NCI-H82 treated with DMSO at 0.1 percent for 48 hours (cell line): ENCODE measurements at regions not wholly inside any gene's neighbourhood (a gene's known extent, or its start where the extent isn't known, plus 50 kb on each side); places are given as distances from the start of the nearest gene placed in this dataset.
"Not testable (repeated sequence)": the region's sequence is repeated elsewhere in the genome, so short reads cannot be mapped to it uniquely, and the experiment has no call there.

Experiments
- DNase-seq: peaks from one replicate; lab custom pipeline; 2025; ENCODE audit not compliant: unreplicated experiment; lab: John Stamatoyannopoulos, UW

DNA sequence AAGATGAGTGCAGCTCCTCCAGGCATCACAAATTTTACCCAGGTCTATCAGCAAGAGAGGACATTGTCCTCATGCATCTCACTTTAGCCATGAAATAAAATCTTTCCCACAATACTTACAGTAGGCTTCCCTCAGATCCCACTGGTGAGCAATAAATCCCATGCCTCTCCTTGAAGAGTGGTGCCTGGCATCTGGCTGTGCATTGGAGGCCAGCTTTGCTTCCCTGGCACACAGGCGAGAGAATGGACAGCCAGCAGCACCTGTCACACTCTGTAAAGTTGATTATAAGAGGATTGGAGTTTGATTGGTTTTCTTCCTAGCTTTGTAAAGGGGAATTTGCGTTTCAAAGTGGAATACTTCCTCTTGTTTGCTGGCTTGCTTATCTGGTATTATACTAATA, 1153.9 kb downstream of the AACS start:
- no peak for DNase-seq

DNA sequence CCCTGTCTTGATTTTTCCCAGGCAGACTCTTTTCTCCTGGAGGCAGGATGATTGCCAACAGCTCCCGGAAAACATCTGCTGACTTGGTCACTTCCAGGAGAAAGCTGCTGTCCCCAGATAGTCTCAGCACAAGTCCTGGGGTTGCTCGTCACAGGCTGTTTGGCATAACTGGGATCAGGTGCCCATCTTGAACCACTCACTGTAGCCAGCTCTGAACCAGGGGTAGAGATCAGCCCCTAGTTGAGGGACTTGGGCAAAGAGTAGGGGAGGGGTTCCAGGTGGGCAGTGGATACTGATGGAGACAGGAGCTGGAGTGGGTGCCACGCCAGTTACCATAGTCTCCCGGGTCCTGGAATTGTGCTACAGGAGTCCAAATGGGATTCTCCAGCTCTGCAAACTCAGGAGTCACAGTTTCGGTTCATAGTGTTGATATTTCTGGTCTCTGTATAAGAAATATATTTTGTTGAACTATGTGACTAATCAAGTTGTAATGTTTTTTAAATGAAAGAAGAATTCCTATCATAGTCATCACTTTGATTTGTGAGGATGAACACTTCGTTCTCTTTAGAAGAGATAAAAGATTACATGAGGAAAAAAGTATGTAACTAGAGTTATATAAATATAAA, 1154.5 kb downstream of the AACS start:
- DNase-seq: no peak

DNA sequence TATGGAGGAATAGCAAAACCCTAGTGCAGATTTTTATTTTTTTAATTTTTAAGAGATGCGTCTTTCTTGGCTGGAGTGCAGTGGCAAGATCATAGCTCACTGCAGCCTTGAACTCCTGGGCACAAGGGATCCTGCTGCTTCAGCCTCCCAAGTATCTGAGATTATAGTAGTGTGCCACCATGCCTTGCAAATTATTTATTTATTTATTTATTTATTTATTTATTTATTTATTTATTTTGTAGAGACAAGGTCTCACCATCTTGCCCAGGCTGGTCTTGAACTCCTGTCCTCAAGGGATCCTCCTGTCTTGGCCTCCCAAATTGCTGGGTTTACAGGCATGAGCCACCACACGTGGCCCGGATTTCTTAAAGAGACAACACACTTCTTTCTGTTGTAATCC, 1158.8 kb downstream of the AACS start:
- DNase-seq: no peak

DNA sequence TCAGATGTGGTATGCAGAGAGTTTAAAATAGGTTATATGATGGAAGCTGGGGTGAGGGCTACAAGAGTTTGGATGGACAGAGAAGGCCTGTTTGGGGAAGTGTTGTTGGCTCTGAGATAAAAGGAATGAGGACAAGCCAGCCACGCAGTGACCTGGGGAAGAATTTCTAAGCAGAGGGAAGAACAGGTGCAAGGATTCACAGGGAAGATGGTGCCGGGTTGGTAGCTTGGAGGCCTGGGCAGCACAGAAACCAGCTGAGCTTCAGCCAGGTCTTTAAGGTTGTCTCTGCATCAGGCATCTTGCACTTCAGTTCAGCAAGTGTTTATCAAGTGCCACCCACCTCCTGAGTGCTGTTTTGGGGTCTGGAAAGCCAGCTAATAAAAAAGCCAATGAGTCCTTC, 1163.7 kb downstream of the AACS start:
- no peak for DNase-seq

DNA sequence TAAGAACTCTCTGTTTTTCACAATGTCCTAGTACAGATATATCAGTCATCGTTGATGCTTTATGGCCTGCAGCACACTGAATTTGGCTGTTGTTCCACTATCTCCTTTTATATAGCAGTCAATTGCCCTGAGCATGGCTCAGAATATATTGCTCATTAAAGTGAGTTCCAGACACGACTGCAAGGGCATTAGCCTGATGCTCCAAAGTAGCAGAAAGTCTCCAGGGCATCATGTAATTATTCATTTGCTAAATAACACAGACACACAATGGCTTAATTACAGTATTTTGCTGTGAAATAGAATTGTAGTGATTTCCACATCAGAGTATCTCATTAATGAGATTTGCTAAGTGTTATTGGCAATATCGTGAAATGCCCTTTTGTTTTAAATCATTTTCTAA, 1167.5 kb downstream of the AACS start:
- DNase-seq: no peak

DNA sequence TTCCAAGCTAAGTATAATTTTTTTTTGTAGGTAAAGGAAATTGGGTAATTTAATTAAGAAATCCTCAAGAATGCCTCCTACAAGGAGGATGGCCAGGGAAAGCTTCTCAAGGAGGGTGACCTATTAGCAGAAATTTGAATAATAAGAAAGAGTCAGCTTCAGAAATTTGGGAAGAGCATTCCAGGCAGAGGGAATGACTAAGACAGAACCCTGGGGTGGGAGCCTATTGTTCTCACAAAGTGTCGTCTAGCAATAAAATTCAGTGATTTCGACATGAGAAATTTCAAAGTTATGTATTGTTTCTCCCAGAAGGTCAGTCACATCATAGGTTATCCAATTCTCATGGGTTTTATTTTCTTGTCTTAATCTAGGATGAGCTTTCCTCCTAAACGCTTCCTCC, 1168.4 kb downstream of the AACS start:
- no peak for DNase-seq

DNA sequence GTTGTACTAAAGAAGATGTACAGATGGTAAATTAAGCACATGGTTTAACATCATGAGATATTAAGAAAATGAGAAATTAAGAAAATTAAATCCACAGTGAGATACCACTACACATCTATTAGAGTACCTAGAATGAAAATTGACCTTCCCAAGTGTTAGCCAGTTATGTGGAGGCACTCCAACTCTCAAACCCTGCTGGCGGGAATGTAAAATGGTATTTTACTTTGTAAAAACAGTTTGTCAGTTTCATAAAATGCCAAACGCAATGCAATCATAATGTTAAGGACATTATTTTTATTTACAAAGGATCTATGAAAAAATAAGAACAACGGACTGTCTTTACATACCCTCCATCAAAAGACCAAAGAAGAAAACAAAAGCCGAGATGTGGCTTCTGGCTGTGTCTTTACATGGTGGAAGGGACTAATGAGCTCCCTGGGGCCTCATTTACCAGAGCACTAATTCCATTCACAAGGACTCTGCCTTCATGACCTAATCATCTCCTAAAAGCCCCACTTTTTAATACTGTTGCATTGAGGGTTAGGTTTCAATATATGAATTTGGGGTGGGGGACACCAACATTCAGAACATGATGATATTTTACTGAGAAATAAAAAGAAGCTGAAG, 1178.7 kb downstream of the AACS start:
- DNase-seq: no peak

DNA sequence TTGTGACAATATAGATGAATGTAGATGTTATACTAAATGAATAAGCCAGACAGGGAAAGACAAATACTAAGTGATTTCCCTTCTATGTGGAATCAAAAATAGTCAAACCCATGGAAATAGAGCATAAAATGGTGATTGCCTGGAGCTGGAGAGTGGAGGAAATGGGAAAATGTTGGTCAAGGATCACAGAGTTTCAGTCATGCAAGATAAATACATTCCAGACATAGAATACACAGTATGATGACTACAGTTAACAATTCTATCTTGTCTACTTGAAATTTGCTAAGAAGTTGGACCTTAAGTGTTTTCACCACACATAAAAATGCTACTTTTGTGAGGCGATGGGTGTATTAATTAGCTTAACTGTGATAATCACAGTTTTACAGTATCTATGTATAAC, 1182.7 kb downstream of the AACS start:
- no peak for DNase-seq

DNA sequence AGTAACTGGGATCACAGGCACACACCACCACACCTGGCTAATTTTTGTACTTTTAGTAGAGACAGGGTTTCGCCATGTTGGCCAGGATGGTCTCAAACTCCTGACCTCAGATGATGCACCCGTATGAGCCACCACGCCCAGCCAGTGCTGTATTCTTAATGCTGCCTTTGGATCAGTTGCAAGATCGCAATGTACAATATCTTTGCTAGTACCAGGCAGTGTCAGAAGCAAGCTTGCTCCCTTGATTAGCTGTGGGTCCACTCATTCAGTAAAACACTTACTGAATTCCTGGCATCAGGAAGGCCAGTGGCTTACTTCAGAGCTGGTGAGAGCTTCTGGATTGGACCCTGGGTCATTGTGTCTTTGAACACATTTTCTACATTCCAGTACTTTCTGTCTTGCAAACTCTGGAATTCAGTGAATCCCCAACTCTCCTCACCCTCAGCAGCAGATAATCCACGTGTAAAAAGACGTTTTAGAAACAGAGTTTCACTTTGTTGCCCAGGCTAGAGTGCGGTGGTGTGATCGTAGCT, 1183.7 kb downstream of the AACS start:
- DNase-seq: no peak

DNA sequence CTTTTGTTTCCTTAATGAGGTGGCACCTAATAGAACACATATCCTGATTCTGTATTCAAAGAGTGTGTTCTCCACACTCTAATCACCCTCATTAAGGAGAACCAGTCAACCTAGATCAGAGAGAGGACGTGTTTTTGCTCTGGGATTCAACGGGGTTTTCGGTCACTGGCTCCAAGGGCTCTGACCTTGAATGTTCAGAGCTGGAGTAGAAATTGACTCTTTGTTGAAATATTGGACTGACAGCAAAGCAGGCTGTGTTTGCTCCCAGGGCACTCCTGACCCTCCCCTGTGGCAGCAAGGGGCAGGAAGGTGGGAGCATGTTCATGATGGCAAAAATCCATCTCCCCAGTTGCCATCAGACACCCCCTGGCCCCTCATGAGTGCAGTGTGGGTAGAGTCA, 1193.0 kb downstream of the AACS start:
- DNase-seq: no peak

DNA sequence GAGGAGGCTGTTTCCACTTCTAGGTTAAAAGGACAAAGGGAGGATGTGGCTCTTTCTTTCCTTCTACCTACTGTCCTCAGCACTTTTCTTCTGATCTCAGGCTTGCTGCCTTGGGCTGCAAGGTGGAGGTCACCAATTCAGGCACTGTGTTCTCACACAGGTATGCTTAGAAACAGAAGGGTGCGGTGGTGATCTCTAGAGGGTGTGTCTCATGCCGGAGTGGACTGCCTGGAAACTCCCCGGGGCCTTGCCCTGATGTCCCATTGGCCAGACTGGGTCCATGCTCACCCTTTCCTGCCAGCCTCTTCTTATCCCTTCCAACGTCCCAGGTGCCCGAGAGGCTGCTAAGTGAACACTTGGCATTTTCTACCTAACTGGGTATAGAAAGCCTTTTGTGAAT, 1197.6 kb downstream of the AACS start:
- no peak for DNase-seq

DNA sequence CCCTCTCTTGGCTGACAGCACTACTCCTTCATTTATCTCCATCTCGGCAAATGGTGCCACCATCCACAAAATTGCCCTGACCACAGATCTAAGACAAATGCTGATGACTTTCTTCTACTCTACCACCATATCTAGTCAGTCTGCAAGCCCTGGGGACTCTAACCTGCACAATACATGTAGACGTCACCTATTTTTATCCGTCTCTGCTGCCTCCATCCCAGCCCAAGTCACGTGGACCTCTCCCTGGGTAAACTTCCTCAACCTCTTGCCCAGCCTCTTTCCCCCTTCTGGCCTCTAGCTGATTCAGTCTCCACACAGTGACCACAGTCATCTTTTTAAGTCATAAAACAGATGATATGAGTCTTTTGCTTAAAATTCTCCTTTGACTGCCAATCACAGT, 1203.0 kb downstream of the AACS start:
- no peak for DNase-seq

DNA sequence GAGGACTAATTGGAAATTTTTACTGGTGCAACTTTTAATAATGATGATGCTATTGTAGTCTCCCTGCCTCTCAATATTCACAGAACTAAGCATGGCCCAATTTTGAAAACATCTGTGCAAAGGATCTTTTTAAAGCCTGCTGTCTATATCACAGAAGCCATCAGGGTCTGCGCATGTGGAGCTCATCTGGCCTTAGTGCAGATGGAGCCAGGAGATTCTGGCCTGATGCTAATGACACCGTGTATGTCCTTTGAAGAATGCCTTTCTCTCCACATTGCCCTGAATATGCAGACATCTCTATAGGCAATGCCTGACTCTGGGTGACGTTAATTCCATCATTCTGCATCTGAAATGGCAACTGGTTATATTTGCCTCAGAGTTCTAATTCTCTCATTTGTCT, 1205.9 kb downstream of the AACS start:
- DNase-seq: no peak

DNA sequence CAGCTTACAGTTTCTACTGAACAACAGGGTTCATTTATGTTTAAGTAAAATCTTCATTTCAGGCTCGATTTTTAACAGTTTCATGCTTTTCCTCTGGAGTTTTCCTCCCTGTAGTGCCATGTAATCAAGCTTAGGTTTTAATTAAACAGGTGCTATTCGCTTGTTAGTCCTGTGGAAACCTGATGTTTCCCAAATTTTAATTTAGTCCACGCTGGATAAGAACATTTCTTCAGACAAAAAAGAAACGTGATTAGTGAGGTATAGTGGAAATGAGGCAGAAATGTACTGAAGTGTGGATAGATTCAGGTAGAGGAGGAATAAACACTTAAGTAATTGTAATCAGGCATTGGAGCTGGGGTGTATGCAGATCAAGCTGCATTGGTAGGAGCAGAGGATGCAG, 1217.5 kb downstream of the AACS start:
- no peak for DNase-seq

DNA sequence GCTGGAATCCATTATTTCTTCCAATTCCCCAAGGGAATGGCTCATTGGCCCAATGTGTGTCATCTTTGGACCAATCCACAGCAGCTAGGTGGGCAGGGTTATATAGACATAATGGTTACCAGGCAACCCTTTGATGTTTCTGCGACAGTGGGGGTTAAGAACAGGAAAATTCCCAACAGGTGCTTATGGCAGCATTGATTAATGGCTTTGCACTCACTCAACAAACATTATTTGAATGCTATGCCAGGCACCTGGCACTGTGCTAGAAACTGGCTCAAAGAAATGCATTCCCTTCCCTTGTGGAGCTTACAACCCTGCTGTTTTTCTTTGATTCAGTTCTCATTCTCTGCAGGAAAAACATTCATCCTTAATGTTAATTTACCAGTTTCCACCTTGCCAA, 1221.0 kb downstream of the AACS start:
- no peak for DNase-seq

DNA sequence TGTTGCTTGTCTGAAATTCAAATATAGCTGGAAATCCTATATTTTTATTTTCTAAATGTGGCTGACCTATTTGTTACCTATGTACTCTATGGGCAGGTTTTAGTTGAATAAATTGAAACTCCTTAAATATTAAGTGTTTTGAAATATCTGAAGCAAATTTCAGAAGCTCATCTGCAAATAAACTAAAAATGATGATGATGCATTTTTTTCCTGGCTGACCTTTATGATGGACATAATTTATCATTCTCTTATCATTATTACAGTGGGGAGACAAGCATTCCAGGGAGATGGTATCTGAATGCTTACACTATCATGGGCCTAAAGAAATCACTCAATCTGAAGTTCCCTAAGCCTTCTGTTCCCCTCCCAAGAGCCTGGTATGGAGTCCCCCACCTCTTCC, 1225.2 kb downstream of the AACS start:
- DNase-seq: no peak

DNA sequence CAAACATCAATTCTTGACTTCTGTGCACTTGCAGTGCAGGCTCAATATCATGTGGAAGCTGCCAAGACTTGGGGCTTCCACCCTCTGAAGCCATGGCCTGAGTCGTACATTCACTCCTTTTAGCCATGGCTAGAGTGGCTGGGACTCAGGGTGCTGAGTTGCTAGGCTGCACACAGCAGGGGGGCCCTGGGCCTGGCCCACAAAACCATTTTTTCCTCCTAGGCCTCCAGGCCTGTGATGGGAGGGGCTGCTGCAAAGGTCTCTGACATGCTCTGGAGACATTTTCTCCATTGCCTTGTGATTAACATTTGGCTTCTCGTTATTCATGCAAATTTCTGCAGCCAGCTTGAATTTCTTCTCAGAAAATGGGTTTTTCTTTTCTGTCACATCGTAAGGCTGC, 1226.8 kb downstream of the AACS start:
- DNase-seq: not testable (repeated sequence)

DNA sequence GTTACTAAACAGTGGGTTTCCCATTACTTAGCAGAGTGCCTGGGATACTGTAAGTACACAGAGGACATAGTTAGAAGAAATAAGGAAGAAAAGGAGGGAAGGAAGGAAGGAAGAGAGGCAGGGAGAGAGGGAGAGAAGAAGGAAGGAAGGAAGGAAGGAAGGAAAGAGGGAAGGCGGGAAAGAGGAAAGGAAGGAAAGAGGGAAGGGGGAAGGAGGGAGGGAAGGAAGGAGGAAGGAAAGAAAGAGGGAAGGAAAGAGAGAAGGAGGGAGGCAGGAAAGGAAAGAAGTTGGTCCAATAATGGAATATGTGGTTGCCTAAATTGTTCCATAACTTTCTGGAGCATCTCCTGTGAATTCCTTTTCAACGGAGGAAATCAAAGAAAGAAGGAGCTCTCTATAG, 1230.4 kb downstream of the AACS start:
- no peak for DNase-seq

DNA sequence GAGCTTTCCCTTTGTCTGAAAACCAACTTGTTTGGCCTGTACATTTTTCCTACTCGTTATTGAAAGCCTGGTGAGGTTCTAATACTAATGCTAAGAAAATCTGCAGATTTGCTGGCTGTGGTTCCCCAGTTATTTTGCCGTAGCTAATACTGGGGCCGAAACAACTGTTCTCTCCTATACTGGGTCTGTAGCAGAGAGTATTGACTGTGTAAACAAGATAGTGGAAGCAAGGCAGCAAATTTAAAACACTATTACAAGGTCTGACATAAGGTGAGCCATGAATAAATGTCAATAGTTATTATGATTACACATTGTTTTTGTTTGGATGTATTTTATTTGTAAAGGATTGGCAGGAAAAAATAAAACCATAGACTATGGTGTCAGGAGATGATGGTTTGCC, 1244.0 kb downstream of the AACS start:
- no peak for DNase-seq

DNA sequence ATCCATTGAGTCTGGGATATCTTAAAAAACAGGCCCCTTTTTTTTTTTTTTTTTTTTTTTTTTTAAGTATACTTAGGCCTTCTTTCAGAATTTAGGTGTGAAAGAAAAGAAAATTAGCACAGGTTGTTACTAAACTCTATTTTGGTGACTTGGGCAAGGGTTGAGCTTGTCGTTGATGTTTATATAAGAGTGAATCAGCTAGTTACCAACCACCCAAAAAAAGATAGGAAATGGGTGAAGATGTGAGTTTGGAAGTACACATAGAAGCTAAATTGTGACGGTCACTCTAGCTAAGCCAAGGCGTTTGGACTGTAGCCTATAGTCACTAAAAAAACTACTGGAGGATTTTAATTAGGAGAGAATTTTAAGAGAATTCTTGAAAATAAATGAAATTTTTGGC, 1247.2 kb downstream of the AACS start:
- no peak for DNase-seq

DNA sequence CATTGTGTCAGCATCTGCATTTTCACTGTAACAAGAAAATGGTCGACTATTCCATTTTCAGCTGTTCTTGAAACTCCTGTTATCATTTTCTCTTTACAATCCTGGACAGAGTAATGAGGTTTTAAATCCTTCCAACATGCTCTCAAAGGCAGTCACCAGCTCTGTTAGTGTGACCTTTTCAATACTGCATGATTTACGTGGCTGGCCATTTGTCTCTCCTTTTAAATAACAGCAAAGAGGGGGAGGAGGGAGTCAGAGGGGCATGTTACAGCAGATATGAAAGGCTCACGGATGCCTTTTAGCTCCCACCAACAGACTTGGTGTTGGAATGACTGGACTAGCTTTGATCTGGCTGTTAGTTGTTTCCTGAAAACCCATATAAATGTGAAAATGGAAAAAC, 1251.2 kb downstream of the AACS start:
- DNase-seq: no peak

DNA sequence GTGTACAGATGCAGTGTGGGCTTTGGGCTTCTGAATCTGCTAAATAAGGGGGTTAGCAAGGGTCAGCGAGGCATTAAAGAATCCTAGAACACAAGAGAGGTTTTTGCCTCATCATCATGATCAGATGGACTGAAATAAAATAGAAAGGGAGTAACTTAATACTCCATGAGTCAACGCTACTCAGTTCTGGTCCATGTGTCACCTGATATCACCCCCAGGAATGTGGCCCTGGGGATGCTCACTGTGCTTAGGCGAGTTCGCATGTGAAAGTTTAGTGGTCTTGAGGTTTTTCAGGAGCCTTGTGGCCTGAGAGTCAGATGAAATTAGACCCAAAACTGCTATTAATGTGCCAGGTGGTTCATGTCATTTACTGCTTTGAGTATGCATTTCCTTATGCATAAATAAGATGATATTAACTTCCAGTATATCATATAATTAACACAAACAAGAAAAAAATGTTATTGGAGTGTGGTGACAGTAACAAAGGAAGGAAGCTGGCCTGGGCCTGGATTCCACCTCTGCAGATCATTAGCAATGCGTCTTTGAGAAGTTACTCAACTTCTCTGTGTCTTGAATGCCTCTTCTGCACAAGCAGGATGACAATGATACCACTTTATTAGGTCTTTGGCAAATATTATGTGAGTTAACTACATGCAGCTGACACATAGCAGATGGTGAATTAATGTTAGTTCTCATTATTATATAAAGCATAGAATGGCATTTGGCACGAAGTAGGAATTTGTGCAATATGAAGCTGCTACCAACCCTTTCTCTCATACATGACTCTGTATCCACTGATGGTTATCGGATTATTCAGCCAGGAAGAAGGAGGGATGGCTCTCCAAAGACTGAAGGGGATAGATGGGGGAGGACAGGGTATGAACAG, 1272.6 kb downstream of the AACS start:
- DNase-seq: no peak
